ENCODE measurements at regions not wholly inside any gene's neighbourhood (a gene's known extent, or its start where the extent isn't known, plus 50 kb on each side); places are given as distances from the start of the nearest gene placed in this dataset.
"Not testable (repeated sequence)": the region's sequence is repeated elsewhere in the genome, so short reads cannot be mapped to it uniquely, and the experiment has no call there.

DNA sequence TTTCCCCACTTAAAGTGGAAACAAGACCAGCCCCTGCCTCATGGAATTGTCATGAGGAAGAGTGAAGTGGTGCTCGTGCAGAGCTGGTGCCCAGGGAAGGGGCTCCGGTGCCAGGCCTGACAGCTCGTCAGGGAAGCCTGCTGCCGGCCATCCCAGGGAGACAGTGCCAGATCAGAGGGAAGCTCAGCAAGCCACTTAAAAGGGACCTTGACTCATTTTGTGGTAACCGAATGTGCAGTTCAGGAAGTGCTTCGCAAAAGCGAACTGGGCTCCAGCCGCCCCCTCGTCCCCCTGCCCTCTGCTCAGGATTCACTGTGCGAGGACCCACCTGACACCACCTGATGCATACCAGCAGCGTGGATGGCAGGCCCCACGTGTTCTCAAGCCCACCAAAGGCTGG, 209.6 kb upstream of the PLGLB2 start:
- not testable (repeated sequence) for H3K27ac ChIP-seq (ENCODE audit: low read depth, low read length, poor library complexity, severe bottlenecking); H4K20me1 ChIP-seq (ENCODE audit: insufficient read depth, low read length); H3K79me2 ChIP-seq (ENCODE audit: insufficient read depth, low read length); H3K36me3 ChIP-seq (ENCODE audit: insufficient read depth, low read length); H3K4me3 ChIP-seq (ENCODE audit: low read depth, low read length, poor library complexity, severe bottlenecking); H3K9me2 ChIP-seq (ENCODE audit: low read depth, low read length); H3K9me3 ChIP-seq (ENCODE audit: low read length); H3K4me2 ChIP-seq (ENCODE audit: low read length); H3F3A ChIP-seq (ENCODE audit: insufficient read depth, low read length); H2AFZ ChIP-seq (ENCODE audit: low read length); H3K27me3 ChIP-seq (ENCODE audit: insufficient read depth, low read length); H3K9ac ChIP-seq (ENCODE audit: low read length); H3K4me1 ChIP-seq (ENCODE audit: insufficient read depth, low read length, severe bottlenecking)

DNA sequence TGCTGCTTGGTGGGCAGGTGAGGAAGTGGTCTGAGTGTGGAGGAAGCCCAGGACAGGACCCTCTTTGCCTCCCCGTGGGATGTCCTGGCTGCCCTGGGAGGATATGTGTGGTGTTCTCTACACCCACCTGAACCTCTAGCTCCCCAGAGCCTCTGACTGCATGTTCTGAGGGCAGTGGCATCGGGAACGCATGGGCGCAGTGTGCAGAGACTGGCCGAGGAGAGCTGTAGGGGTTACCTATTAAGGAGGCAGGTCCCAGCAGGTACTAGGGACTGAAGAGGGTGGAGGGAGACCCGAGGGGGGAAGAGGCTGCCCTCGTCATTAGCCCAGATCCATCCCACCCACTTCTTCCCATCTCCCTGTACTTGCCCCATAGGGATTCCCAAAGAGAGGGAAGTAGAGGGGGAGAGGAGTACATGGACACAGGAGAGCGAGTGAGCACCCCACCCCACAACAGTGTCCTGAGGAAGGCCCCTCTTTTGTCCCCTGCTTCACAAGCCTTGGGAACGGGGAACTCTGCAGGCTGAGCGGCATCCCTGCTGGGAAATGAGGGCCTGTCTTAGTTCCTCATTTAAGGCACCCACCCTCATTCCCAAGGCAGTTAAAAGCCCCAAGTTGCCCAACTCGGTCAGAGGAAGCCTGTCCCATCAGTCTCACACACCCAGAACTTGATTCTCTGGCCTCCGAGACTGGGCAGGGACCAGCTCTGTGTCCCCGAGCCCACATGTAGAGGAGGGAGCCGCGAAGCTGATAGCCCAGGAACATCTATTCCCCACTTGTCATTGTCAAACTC, 208.5 kb upstream of the PLGLB2 start:
- H3K9ac ChIP-seq (ENCODE audit: low read length); H2AFZ ChIP-seq (ENCODE audit: low read length); H3K27ac ChIP-seq (ENCODE audit: low read depth, low read length, poor library complexity, severe bottlenecking); H4K20me1 ChIP-seq (ENCODE audit: insufficient read depth, low read length); H3K36me3 ChIP-seq (ENCODE audit: insufficient read depth, low read length); H3K9me3 ChIP-seq (ENCODE audit: low read length); H3K4me2 ChIP-seq (ENCODE audit: low read length); H3K4me1 ChIP-seq (ENCODE audit: insufficient read depth, low read length, severe bottlenecking); H3F3A ChIP-seq (ENCODE audit: insufficient read depth, low read length); H3K27me3 ChIP-seq (ENCODE audit: insufficient read depth, low read length); H3K9me2 ChIP-seq (ENCODE audit: low read depth, low read length); H3K4me3 ChIP-seq (ENCODE audit: low read depth, low read length, poor library complexity, severe bottlenecking); H3K79me2 ChIP-seq (ENCODE audit: insufficient read depth, low read length): not testable (repeated sequence)

DNA sequence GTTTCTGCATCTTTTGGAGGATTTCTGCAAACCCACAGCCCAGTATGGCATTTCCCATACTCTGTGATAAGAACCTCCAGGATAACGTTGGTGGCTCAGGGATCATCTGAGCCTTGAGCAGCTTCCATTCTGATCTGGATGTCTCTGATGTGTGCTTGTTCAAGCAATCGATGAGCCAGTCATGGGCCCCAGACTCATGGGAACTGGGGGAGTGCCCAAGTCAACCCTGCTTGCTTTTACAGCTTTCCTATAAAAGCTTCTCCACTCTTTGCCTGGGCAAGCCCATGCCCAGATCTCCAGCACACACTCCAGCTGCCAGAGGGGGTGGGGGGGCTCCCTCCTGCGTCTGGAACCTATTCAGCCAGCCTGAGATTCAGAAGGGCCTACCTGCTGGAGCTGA, 207.6 kb upstream of the PLGLB2 start:
- H3F3A ChIP-seq (ENCODE audit: insufficient read depth, low read length) = not testable (repeated sequence)

DNA sequence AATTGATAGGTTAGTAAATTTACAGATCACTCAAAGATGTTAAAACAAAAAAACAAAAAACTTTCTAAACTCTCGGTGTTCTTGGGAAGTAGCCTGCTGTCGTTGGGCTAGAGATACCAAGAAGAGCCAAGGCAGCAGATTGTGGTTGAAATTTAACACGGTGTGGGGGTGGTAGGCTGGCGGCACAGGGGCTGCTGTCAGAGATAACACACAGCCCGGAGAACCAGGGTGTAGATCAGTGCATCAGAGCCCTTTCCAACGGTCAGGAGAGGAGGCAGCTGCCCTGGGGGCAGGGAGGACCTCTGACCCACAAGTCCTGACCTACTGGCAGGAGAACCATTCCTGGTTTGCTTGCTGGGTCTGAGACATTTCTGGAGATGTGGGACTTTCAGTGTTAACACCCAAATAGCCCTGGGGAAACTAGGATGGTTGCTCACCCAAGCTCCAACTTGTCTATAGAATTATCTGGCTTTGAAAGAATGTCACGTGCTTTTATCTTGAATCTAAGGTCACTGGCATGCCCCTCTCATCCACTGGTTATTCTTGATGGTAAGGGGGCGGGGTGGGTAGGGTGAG, 205.2 kb upstream of the PLGLB2 start:
- not testable (repeated sequence) for H3K27ac ChIP-seq (ENCODE audit: low read depth, low read length, poor library complexity, severe bottlenecking); H3K4me2 ChIP-seq (ENCODE audit: low read length); H3K4me1 ChIP-seq (ENCODE audit: insufficient read depth, low read length, severe bottlenecking); H2AFZ ChIP-seq (ENCODE audit: low read length); H3K9me3 ChIP-seq (ENCODE audit: low read length); H3K9me2 ChIP-seq (ENCODE audit: low read depth, low read length); H3F3A ChIP-seq (ENCODE audit: insufficient read depth, low read length); H3K9ac ChIP-seq (ENCODE audit: low read length); H4K20me1 ChIP-seq (ENCODE audit: insufficient read depth, low read length); H3K36me3 ChIP-seq (ENCODE audit: insufficient read depth, low read length); H3K27me3 ChIP-seq (ENCODE audit: insufficient read depth, low read length); H3K79me2 ChIP-seq (ENCODE audit: insufficient read depth, low read length); H3K4me3 ChIP-seq (ENCODE audit: low read depth, low read length, poor library complexity, severe bottlenecking)

More for the DNA sequence above, 207.6 kb upstream of the PLGLB2 start:
- H3K4me2 ChIP-seq (ENCODE audit: low read length); H3K9me2 ChIP-seq (ENCODE audit: low read depth, low read length); H3K9me3 ChIP-seq (ENCODE audit: low read length); H4K20me1 ChIP-seq (ENCODE audit: insufficient read depth, low read length); H3K79me2 ChIP-seq (ENCODE audit: insufficient read depth, low read length); H2AFZ ChIP-seq (ENCODE audit: low read length); H3K9ac ChIP-seq (ENCODE audit: low read length); H3K27ac ChIP-seq (ENCODE audit: low read depth, low read length, poor library complexity, severe bottlenecking); H3K4me1 ChIP-seq (ENCODE audit: insufficient read depth, low read length, severe bottlenecking); H3K36me3 ChIP-seq (ENCODE audit: insufficient read depth, low read length); H3K4me3 ChIP-seq (ENCODE audit: low read depth, low read length, poor library complexity, severe bottlenecking); H3K27me3 ChIP-seq (ENCODE audit: insufficient read depth, low read length): not testable (repeated sequence)

DNA sequence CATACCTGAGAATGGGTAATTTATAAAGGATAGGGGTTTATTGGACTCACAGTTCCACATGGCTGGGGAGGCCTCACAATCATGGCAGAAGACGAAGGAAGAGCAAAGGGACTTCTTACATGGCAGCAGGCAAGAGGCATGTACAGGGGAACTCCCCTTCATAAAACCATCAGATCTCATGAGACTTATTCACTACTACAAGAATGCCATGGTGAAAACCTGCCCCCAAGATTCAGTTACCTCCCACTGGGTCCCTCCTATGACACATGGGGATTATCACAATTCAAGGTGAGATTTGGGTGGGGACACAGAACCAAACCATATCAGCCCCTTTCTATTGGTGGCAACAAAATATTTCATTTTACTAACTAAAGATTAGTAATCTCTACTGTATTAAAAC, 204.1 kb upstream of the PLGLB2 start:
- H3K79me2 ChIP-seq (ENCODE audit: insufficient read depth, low read length); H3K9me3 ChIP-seq (ENCODE audit: low read length); H3K4me2 ChIP-seq (ENCODE audit: low read length); H3K4me1 ChIP-seq (ENCODE audit: insufficient read depth, low read length, severe bottlenecking); H3K27me3 ChIP-seq (ENCODE audit: insufficient read depth, low read length); H3K9me2 ChIP-seq (ENCODE audit: low read depth, low read length); H3K9ac ChIP-seq (ENCODE audit: low read length); H2AFZ ChIP-seq (ENCODE audit: low read length); H3K27ac ChIP-seq (ENCODE audit: low read depth, low read length, poor library complexity, severe bottlenecking); H3K36me3 ChIP-seq (ENCODE audit: insufficient read depth, low read length); H3F3A ChIP-seq (ENCODE audit: insufficient read depth, low read length); H4K20me1 ChIP-seq (ENCODE audit: insufficient read depth, low read length); H3K4me3 ChIP-seq (ENCODE audit: low read depth, low read length, poor library complexity, severe bottlenecking): not testable (repeated sequence)

DNA sequence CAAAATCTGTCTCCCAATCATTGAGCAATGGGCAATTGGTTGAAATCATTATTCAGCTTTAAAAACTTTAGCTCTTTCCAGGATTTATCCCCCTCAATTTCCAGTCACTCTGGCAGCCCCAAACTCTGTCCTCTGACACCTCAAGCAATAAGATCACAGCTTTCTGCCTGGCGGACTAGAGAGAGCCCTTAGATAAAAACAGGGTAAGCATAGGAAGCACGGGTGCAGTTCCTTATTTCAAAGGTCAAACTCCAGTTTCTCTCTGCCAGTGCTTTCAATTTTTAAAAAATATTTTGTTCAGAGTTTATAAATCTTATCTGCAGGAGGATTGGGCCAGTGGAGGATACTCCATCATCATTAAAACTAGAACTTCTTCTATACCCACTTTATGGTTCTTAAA, 200.8 kb upstream of the PLGLB2 start:
- H4K20me1 ChIP-seq (ENCODE audit: insufficient read depth, low read length); H3K27me3 ChIP-seq (ENCODE audit: insufficient read depth, low read length); H3K4me1 ChIP-seq (ENCODE audit: insufficient read depth, low read length, severe bottlenecking); H3K79me2 ChIP-seq (ENCODE audit: insufficient read depth, low read length); H3K4me3 ChIP-seq (ENCODE audit: low read depth, low read length, poor library complexity, severe bottlenecking); H3F3A ChIP-seq (ENCODE audit: insufficient read depth, low read length); H3K4me2 ChIP-seq (ENCODE audit: low read length); H2AFZ ChIP-seq (ENCODE audit: low read length); H3K9me2 ChIP-seq (ENCODE audit: low read depth, low read length); H3K9me3 ChIP-seq (ENCODE audit: low read length); H3K9ac ChIP-seq (ENCODE audit: low read length); H3K27ac ChIP-seq (ENCODE audit: low read depth, low read length, poor library complexity, severe bottlenecking); H3K36me3 ChIP-seq (ENCODE audit: insufficient read depth, low read length): not testable (repeated sequence)

DNA sequence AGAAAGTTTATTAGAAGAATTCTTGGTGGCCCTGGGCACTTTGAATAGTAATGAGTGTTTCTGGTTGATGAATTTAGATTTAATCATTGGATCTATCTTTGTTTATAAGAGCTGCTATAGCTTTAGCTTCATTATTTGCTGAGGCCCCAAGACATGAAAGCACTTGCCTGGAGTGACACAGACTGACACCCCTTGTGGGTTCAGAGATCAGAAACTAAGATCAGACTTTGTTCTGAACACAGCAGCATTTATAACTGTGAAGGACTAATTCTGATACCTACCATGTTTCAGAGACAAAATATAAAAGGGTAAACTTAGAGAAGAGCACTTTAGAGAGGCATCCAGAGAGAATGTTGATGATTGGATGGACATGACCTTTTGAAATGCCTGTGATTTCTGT, 199.9 kb upstream of the PLGLB2 start:
- not testable (repeated sequence) for H2AFZ ChIP-seq (ENCODE audit: low read length); H3K79me2 ChIP-seq (ENCODE audit: insufficient read depth, low read length); H3K36me3 ChIP-seq (ENCODE audit: insufficient read depth, low read length); H3K4me3 ChIP-seq (ENCODE audit: low read depth, low read length, poor library complexity, severe bottlenecking); H3K27me3 ChIP-seq (ENCODE audit: insufficient read depth, low read length); H3K4me1 ChIP-seq (ENCODE audit: insufficient read depth, low read length, severe bottlenecking); H3K9me2 ChIP-seq (ENCODE audit: low read depth, low read length); H3K4me2 ChIP-seq (ENCODE audit: low read length); H3K9me3 ChIP-seq (ENCODE audit: low read length); H3K9ac ChIP-seq (ENCODE audit: low read length); H3K27ac ChIP-seq (ENCODE audit: low read depth, low read length, poor library complexity, severe bottlenecking); H3F3A ChIP-seq (ENCODE audit: insufficient read depth, low read length); H4K20me1 ChIP-seq (ENCODE audit: insufficient read depth, low read length)
